NCI-H1694 (cell line): ENCODE measurements at regions not wholly inside any gene's neighbourhood (a gene's known extent, or its start where the extent isn't known, plus 50 kb on each side); places are given as distances from the start of the nearest gene placed in this dataset.
A peak's percentile ranks its signal among the peaks of the same experiment; 100 is the strongest.
"Not testable (repeated sequence)": the region's sequence is repeated elsewhere in the genome, so short reads cannot be mapped to it uniquely, and the experiment has no call there.

Experiments used
- DNase-seq: peaks from one replicate; lab custom pipeline; 2025; lab: John Stamatoyannopoulos, UW

GRCh38 chr1:228611707-228612106 lies 123.6 kb upstream of the RHOU start:
- not testable (repeated sequence) for DNase-seq

- DNase-seq: not testable (repeated sequence)
Observed at GRCh38 chr1:228622002-228622716, 113.1 kb upstream of the RHOU start.

GRCh38 chr1:228626481-228626880 lies 108.8 kb upstream of the RHOU start:
- DNase-seq: not testable (repeated sequence)

- DNase-seq: not testable (repeated sequence)
Observed at GRCh38 chr1:228632858-228633257, 102.4 kb upstream of the RHOU start.

- DNase-seq: peak; percentile 12
Observed at GRCh38 chr1:228635304-228635703, 100.0 kb upstream of the RHOU start.

- DNase-seq: not testable (repeated sequence)
Observed at GRCh38 chr1:228637529-228637928, 97.8 kb upstream of the RHOU start.

- DNase-seq: peak; percentile 58
Observed at GRCh38 chr1:228646717-228647522, 88.4 kb upstream of the RHOU start.

GRCh38 chr1:228647523-228648444 lies 87.5 kb upstream of the RHOU start:
- DNase-seq: peak; percentile 66

- DNase-seq: no peak
Observed at GRCh38 chr1:228648647-228649383, 86.5 kb upstream of the RHOU start.

GRCh38 chr1:228650141-228650540 lies 85.1 kb upstream of the RHOU start:
- DNase-seq: no peak

GRCh38 chr1:228650946-228651345 lies 84.3 kb upstream of the RHOU start:
- no peak for DNase-seq

- no peak for DNase-seq
Observed at GRCh38 chr1:228652116-228652515, 83.2 kb upstream of the RHOU start.

- DNase-seq: not testable (repeated sequence)
Observed at GRCh38 chr1:228653057-228653456, 82.2 kb upstream of the RHOU start.

GRCh38 chr1:228653748-228654147 lies 81.5 kb upstream of the RHOU start:
- DNase-seq: no peak

GRCh38 chr1:228655796-228656394 lies 79.4 kb upstream of the RHOU start:
- no peak for DNase-seq

- DNase-seq: not testable (repeated sequence)
Observed at GRCh38 chr1:228662007-228662689, 73.1 kb upstream of the RHOU start.

GRCh38 chr1:228664399-228664914 lies 70.8 kb upstream of the RHOU start:
- DNase-seq: peak; percentile 91

GRCh38 chr1:228666686-228667623 lies 68.3 kb upstream of the RHOU start:
- no peak for DNase-seq
